ENCODE measurements at regions not wholly inside any gene's neighbourhood (a gene's known extent, or its start where the extent isn't known, plus 50 kb on each side); places are given as distances from the start of the nearest gene placed in this dataset.

DNA sequence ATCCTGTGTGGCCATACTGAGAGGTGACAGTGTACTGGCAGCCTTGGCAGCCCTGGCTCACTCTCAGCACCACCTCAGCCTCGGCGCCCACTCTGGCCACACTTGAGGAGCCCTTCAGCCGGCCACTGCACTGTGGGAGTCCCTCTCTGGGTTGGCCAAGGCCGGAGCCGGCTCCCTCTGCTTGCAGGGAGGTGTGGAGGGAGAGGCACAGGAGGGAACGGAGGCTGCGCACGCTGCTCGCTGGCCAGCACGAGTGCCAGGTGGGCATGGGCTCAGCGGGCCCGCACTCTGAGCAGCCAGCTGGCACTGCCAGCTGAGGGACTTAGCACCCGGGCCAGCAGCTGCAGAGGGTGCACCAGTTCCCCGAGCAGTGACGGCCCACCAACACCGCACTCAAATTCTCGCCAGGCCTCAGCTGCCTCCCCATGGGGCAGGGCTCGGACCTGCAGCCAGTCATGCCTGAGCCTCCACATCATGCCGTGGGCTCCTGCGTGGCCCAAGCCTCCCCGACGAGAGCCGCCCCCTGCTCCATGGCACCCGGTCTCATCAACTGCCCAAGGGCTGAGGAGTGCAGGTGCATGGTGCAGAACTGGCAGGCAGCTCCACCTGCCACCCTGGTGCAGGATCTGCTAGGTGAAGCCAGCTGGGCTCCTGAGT lies 184.4 kb upstream of the TOX3 start:
- no peak overlapping the region for H3K4me3 ChIP-seq (ENCODE audit: low read depth, low read length)

DNA sequence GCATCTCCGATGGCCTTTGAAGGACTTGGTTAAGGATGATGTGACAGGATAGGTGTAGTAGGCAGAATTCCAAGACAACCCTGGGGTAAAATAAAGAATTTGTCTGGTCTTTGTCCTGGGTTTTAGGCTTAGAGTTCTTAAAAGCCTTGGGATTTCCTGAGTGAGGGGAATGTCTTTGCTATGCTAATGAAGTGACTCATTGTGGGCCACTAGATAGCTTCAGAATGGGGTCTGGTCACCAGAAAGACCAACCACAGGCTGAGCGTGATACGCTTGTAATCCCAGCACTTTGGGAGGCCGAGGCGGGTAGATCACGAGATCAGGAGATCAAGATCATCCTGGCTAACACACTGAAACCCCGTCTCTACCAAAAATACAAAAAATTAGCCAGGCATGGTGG lies 182.8 kb upstream of the TOX3 start:
- no peaks in the 10 kb centered on the region for H3K27me3 ChIP-seq
- TF ChIP-seq, protein P1, sequence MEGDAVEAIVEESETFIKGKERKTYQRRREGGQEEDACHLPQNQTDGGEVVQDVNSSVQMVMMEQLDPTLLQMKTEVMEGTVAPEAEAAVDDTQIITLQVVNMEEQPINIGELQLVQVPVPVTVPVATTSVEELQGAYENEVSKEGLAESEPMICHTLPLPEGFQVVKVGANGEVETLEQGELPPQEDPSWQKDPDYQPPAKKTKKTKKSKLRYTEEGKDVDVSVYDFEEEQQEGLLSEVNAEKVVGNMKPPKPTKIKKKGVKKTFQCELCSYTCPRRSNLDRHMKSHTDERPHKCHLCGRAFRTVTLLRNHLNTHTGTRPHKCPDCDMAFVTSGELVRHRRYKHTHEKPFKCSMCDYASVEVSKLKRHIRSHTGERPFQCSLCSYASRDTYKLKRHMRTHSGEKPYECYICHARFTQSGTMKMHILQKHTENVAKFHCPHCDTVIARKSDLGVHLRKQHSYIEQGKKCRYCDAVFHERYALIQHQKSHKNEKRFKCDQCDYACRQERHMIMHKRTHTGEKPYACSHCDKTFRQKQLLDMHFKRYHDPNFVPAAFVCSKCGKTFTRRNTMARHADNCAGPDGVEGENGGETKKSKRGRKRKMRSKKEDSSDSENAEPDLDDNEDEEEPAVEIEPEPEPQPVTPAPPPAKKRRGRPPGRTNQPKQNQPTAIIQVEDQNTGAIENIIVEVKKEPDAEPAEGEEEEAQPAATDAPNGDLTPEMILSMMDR (IDR thresholded peaks at IDR 0.05; ENCODE audit: low read depth, low read length): no peak
- H3K4me1 ChIP-seq: no peaks in the 10 kb centered on the region
- no peak for DNase-seq
- no peak overlapping the region for H3K4me3 ChIP-seq (ENCODE audit: low read depth, low read length)
- no peaks in the 10 kb centered on the region for H3K36me3 ChIP-seq
- H3K9me3 ChIP-seq: no peaks in the 10 kb centered on the region

More for the DNA sequence above, 184.4 kb upstream of the TOX3 start:
- no peaks in the 10 kb centered on the region for H3K4me1 ChIP-seq
- no peaks in the 10 kb centered on the region for H3K9me3 ChIP-seq
- H3K27me3 ChIP-seq: no peaks in the 10 kb centered on the region
- TF ChIP-seq, protein P1 (IDR thresholded peaks at IDR 0.05; ENCODE audit: low read depth, low read length): no peak
- H3K36me3 ChIP-seq: no peaks in the 10 kb centered on the region
- DNase-seq: no peak

DNA sequence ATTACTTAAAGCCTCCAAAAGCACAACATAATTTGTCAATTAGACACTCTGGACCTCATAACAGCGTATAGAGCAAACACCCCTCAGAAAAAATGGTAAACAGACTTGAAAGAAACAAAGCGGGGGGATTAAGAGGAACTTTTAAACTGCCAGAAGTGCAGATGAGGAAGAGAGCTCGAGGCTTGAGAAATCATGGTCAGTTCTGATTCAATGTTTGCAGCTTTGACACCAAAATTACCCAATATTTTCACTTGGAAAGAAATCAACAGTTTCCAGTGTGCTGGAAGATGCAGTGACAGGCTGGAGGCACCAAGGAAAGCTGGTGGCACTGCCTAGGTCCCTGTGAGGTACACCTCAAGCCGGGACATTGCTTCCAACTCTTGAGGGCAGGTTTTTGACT lies 180.9 kb upstream of the TOX3 start:
- Histone ChIP-seq H3K4me3 (ENCODE audit: low read depth, low read length) (no peak overlapping the region), H3K9me3 (no peaks in the 10 kb centered on the region), H3K36me3 (no peaks in the 10 kb centered on the region), H3K4me1 (no peaks in the 10 kb centered on the region), H3K27me3 (no peaks in the 10 kb centered on the region)
- DNase-seq: no peak
- TF ChIP-seq, protein P1 (IDR thresholded peaks at IDR 0.05; ENCODE audit: low read depth, low read length): no peak

DNA sequence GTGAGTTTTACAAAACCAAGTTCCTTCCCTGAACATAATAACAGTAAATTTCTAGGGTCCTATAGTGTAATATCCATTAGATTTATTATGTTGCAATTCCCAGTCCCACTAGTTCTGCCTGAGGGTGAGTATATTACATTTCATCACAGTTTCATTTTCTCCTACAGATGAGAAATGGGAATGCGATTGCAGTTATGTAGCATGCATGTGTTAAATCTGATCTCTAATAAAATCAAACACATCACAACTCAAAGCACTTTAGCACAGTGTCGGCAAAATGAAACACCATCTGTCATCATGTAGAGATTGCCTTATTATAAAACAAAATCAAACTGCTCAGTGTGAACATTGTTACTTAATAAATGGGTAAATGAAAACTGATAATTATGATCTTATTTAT lies 180.5 kb upstream of the TOX3 start:
- DNase-seq: no peak
- H3K36me3 ChIP-seq: no peaks in the 10 kb centered on the region
- H3K4me1 ChIP-seq: no peaks in the 10 kb centered on the region
- H3K27me3 ChIP-seq: no peaks in the 10 kb centered on the region
- TF ChIP-seq, protein P1 (IDR thresholded peaks at IDR 0.05; ENCODE audit: low read depth, low read length): no peak
- no peak overlapping the region for H3K4me3 ChIP-seq (ENCODE audit: low read depth, low read length)
- H3K9me3 ChIP-seq: no peaks in the 10 kb centered on the region

DNA sequence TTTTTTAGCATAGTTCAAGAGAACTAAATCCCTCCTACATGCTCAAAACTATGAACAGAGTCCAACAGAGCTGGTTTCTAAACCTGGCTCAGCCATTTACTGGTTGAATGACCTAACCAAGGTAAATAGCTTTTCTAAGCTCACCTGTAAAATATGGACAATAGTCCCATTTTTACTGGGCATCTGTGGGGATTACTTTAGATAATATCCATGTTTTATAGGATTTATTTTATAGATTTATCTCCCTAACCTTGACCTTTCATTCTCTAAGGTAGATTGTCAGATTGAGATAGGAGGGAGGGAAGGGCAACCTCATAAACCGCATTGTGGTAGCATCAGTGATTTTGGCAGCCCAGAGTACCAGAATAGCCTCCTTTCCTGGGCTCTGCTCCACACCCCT lies 178.5 kb upstream of the TOX3 start:
- Histone ChIP-seq H3K4me3 (ENCODE audit: low read depth, low read length) (no peak overlapping the region), H3K36me3 (no peaks in the 10 kb centered on the region), H3K4me1 (no peaks in the 10 kb centered on the region), H3K9me3 (no peaks in the 10 kb centered on the region), H3K27me3 (no peaks in the 10 kb centered on the region)
- no peak for DNase-seq
- TF ChIP-seq, protein P1 (IDR thresholded peaks at IDR 0.05; ENCODE audit: low read depth, low read length): no peak

DNA sequence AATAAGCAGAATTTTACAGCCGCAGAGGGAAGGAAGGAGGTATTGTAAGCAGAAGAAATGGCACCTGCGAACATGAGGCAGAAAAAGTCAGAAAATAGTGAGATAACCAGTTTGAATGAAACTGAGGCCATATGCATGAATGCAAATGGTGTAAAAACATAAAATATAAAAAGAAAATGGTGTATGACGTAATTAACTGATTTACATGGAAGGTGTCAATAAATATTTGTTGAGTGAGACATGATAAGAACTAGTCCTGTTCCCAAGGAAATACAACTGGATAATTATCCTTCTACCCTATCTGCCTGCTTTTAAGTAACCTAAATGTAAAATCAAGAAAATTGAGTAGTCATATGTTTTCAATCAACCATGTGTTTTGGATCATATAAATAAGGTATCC lies 178.1 kb upstream of the TOX3 start:
- Histone ChIP-seq H3K36me3 (no peaks in the 10 kb centered on the region), H3K4me1 (no peaks in the 10 kb centered on the region), H3K4me3 (ENCODE audit: low read depth, low read length) (no peak overlapping the region), H3K9me3 (no peaks in the 10 kb centered on the region), H3K27me3 (no peaks in the 10 kb centered on the region)
- TF ChIP-seq, protein P1 (IDR thresholded peaks at IDR 0.05; ENCODE audit: low read depth, low read length): no peak
- DNase-seq: no peak

All from BE2C (cell line).